ENCODE measurements at regions not wholly inside any gene's neighbourhood (a gene's known extent, or its start where the extent isn't known, plus 50 kb on each side); places are given as distances from the start of the nearest gene placed in this dataset.
"Not testable (repeated sequence)": the region's sequence is repeated elsewhere in the genome, so short reads cannot be mapped to it uniquely, and the experiment has no call there.

DNA sequence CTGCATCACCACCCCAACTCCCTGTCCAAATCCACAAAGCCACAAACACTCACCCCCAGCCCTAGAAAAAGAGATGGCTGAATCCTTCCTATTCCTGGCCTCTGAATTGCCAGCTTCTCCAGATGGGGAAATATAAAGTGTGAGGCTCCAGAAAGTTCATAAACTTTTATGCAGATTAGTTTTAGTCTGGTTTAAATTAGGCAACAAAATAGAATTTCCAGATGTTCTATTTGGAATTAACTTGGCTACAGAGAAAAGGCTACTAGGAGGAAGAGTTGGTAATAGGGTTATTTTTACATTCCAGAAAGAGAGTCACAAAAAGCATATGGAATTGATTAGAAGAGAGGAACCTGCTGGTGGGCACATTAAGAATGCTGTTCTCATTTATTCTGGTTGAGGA is 56.0 kb downstream of the EN1 start:
- DNase-seq: no peak

DNA sequence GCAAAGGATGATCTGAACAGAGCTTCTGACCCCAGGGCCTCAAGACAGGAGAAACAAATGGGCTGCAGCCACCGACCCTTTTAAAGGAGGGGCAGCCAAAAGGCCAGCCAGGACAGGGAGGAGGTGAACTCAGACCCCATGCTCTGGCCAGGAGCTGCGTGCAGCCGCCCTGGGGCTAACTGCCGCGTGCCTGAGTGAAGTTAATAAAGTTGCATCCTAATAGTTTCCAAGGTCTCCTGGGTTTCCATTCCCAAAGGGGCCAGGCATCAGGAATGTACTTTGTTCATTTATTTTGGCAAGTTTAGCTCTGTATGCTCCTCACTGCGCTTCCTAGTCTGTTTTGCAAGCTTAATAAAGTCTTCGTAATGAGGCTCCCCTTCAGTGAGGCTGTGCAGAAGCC is 60.7 kb downstream of the EN1 start:
- no peak for DNase-seq

DNA sequence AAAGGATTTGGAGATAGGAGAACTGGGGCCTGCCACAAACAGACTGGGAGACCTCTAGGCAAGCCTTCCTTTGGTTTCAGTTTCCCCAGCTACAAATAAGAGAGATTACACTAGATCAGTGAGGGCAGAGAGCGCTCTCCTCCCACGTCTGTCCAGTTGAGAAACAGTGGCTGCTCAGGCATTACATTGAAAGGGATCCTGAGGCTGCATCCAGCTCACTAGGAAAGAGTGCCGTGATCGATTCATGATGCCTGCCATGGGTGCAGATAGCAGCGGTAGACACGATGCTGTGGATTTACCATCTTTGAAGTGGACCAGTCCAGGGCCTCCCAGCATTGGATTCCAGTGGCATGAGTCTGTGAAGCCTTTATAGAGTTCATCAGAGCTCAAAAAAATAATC is 62.6 kb downstream of the EN1 start:
- DNase-seq: no peak

DNA sequence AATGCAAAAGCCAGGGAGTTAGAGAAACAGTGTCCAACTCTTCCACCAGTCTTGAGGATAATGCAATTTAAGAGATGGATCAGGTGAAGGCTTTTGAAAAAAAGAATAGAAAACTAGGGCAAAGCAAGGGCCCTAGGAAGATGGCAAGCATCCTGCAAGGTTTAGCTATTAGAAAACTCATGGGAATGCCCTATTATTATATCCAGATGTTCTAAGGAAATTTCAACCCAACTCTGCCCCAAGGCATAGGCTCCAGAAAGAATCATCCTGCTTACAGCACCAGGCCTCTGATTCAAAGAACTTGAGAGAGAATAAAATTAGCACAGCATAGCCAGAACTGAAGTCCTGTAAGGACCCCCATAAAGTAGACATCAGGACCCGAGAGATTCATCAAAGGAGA is 68.1 kb downstream of the EN1 start:
- DNase-seq: no peak

DNA sequence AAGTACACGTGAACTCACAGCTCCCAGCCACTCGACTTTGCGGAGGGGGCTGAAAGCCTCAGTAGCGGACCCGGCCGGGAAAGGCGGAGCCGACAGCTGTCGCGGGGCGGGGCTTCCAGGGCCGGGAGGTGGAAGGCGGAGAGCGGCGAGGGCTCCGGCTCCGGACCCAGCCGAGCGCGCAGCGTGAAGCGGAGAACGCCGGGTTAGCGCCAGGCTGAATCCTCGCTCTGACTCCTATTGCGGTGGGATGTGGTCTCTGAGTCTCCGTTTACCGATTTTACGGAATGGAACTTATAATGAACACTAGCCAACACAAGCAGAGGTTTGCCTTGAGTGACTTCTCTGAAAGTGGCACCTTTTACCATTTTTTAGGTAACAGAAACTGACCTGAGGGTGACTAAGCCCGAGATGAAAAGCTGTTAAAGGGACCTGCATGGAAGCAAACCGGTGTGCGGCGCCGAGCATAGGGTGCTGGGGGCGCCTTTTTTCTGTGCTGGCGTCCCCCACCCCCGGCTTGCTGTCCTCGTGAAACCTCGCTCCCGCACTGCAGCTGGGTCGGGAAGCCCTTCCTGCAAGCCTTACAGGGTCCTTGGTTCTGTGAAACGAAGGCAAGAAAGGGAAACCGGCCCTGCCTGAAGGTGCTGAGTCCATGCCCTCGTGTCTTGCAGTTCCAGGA is 72.9 kb downstream of the EN1 start:
- DNase-seq: peak; percentile 17

DNA sequence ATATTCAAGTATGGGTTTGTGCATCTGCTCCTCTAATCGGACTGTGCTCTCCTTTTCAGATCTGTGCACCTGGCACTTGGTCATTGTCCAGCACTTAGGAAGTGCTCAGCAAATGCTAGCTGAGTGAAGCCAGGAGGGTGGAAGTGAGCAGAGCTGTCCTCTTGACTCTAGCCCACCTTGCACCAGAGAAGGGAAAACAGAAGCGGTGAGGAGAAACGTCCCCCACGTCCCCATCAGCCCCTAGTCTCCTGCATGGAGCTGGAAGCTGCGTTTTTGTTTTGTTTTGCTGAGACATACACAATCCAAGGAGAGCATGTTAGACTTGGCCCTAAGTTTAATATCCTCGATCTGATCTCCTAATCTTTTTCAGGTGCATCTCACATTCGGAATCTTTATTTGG is 73.6 kb downstream of the EN1 start:
- no peak for DNase-seq

DNA sequence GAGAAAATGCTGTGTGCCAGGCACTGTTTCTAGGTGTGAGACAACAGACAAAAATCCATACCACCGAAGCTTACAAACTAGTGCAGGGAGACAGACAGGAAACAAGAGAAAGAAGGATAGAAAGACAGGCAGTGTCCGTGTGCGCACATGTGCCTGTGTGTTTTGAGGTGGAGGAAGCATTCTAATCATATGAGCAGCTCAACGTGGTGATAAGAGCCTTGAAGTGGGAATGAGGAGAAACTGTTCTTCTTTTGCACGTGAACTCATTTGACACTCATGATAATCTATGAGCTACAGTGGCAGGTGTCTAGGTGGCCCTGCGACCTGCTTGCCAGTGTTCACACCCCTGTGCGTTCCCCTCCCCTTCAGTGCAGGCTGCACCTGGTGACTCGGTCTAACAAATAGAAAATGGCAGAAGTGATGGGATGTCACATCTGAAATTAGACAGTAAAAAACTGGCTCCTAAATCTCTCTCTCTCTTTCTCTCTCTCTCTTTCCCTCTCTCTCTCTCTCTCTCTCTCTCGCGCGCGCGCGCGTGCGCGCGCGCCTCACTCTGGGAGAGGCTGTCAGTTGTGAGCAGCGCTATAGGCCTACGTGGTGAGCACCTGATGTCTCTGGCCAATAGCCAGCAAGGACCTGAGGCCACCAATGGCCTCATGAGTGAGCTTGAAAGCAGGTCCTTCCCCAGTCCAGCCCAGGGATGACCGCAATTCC is 74.8 kb downstream of the EN1 start:
- DNase-seq: no peak

DNA sequence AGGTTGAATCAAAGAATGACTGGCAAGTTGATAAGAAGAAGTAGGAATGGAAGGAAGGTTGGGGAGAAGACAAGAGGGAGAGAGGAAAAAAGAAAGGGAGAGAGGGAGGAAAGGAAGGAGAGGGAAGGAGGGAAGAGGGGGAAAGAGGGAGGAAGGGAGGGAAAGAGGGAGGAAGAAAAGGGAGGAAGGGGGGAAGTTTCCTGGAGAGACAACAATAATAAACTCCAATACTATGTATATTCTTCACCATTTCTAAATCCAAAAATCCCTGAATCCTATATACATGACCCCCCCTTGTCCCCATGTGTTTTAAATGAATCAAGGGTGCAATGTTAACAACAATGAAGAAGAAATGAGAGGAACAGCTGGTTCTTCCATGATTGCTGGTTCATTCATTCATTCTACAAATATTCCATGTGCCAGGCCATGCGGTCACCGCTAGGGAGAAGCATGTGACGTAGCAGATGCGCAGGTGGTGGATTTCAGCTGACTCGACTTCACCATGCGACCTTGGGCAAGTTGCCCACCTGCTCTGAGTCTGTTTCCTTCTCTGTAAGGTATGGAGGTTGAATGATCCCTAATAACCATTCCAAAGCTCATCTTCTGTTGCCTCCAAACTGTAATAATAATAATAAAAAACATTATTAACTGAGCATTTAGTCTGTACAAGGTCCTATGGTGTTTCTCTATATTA is 77.6 kb downstream of the EN1 start:
- DNase-seq: no peak

DNA sequence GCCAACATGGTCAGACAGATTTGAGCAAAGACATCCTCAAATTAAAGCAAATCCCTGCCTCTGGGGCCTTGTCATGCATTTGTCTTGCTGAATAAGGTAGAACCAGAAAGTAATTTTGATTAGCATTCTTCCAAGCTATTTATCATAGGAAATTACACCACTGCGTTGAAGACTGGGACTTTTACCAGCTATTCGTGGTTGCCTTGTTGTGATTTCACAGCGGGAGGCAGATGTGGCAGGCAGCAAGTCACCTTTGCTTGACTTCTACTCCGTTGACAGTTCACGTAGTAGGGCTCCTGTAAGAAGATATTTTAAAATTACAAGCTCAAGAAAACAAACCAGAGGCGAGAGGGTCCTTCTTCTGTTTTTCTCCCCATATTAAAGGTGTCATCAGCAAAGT is 80.6 kb downstream of the EN1 start:
- no peak for DNase-seq

DNA sequence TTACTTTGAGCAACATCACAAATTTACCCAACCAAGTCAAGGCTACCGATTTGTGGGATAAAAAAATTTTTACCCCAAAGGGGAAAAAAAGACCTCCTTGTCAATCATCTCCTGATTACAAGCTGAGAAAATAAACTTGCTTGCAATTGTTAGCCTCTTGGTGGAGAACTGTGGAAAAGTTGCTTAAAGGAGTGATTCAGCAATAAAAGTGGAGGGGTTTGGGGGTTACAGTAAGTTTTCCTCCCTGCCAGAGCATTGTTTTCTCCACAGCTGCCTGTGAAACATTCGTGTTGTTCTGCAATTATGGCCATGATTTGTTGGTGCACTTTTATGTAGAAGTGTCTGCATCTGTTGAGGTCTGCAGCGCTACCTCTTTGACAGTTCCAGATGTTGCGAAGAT is 82.6 kb downstream of the EN1 start:
- DNase-seq: no peak

DNA sequence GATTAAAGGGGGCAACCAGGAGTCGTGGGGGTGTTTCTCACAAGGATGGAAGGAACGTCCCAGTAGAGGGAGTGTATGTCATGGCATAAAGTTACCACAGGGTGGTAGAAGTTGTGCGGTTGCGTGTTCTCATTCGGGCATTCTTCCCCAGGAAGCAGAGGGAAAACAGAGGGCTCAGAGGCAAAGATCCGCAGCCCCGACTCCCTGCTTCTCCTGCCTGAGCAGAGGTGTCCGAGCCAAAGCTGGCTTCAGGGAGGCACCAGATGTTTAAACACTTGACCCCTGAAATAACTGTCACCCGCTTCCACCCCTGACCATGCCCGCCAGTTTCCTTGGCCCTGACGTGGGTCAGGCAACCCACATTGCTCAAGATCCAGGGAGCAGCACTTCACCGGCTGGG is 83.7 kb downstream of the EN1 start:
- no peak for DNase-seq

DNA sequence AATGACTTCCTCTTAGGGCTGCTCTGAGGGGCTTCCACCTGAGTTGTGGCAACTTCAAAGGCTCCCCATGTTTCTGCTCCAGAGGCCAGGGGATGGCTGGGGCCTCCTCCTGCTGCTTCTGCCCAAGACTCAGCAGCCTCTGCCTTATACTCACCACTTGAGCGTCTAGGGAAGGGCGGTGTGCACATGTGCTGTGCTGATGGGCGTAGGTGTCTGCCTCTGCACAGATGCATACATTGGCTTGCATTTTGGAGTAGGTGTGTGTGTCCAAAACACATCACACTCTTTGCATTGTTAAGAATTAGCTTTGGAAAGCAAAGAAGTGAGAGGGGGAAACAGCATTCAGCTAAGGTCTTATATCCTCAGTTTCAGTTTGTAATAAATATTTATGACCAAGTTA is 85.2 kb downstream of the EN1 start:
- no peak for DNase-seq

DNA sequence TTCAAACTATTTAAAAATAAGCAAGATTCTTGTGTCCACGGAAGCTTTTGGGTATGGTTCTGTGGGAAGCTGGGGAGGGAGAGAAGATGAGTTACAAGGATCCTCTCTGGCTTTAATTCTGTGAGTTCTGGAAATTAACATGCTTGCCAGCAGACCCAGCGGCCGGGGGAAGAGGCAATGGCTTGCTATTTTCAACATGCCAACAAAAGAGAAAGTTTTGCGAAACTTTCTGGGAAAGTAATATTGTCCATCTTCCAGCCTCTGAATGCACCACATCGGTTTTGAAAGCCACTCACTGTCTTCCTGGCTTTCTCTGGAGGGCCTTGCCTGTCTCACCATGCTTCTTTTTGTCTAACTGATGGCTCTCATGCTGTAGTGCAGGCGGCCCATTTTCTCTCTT is 85.7 kb downstream of the EN1 start:
- no peak for DNase-seq

DNA sequence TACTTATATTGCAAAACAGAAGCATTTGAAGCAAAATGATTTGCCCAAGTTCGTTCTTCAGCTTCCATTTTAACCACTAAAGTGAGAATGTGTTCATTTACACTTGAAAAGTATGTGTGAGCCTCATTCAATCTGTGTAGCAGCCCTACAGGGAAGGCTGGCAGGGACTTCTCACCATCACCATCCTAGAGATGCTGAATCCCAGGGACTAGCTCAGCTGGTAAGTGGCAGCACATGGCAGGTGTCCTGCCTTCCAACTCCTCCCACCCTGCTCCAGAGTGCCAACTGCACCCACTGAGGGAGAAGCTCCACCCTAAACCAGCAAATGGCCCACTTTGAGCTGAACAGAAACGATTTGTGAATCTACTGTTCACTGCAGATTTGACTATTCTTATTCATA is 91.5 kb downstream of the EN1 start:
- no peak for DNase-seq

DNA sequence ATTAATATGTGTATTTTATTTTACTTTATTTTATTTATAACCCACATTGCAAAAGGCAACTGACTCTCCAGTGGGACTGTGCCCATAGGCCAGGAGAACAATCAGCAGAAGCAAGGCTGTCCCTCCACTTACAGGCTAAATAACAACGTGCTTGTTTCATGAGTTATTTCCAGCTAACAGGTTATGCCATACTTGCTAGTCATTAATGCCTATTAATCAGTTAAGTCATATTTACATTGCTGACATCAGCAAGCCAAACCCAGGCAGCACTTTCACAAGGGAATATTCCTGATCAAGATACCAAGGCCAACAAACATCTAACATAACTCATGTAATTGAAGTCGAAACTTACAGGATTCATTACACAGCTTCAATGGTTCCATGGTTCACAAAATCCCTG is 92.1 kb downstream of the EN1 start:
- no peak for DNase-seq

DNA sequence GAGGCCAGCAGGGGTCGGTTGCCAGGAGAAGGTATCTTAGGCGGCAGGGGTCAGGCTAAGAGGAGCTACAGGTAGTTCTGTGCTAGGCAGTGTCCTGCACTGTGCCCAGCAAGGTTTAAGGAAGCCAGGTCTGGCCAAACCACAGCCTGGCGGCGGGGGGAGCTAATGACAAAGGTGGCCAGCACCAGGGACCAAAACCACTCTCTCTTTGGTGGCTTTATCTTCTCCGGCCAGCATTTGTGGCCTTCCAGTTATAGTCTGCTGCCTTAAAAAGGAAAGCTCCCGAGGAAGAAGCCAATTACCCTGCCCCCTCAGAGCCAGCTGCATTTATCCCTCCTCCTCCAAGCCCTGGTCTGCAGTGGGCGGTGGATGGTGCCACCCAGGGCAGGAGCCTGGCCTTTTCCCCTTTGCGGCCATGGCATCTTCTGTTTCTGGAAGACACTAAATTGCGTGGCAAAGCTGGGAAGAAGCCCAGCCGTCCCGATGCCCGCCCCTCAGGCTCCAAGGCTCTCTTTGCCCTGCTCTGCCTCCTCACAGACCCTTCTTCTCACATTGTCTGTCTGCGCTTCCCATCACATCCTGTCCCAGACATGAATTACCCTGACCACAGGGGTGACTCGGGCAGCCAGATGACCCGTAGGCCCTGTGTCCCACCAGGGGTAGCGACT is 94.6 kb downstream of the EN1 start:
- DNase-seq: no peak

DNA sequence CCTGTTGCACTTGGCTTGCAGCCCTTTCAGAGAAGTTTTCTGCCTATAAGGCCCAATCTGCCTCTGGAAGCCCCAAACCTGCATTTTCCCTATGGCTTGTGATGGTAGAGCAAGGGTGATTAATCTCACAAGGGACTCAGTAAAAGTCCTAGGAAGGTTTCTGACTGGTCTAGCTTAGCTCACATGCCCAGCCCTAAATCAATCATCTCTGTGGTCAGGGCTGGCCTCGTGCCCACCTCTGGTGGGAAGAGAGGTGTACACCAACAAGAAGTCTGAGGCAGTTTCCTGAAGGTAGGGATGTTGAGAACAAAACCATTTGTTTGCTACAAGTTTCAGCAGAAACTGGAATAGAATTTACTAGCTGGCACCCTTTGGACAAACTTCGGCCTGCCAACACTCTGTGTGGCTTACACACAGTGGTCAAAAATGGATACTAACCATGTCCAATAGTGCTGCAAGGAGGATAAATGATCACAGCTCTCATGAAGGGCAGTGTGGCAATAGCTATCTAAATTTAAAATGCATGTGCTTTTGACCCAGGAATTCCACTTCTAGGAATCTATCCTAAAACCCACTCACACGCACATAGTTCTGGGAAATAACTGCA is 96.4 kb downstream of the EN1 start:
- DNase-seq: no peak

DNA sequence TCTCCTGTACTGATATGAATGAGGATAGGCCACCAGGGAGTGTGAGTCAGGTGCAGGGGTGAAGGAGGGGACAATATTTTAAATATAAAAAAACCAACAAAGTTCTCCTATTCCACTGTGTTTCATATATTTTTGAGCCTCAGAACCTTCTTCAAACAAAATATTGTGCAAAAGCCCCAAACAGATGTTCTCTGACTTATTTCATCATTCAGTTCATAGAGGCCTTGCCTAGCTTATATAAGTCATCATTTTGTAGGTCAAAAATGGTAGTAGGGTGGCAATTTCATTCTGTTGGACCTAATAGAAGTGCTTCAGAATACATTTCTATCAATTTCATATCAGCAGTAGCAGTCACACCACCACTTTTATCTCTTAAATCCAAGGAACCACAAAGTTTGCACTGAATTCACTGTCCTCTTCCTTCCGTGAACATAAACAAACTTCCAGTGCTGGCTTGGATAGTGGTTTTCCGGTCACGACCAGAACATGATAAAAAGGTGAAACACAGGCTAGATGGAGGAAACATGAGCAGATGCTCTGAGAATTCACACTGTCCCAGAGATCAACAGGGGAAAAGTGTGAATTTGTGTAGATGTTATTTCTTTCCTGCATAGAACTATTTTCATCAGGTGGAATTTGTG is 99.1 kb downstream of the EN1 start:
- DNase-seq: no peak

DNA sequence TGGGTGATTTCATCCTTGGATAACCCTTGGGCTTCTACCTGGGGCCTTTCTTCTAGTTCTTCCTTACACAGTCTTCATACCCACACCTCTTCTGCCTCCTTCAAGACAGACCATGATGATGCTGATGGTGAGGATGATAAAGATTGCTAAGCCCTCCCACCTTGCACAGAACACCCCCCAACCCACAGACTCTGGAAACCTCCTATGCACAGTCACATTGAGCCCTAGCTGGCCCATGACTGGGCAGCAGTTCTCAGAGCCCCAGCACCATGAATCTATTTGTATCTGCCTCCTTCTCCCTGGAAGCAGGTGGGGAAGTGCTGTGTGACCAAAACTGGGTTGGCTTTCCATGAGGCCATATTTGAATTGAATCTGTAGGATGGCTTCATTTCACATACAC is 99.8 kb downstream of the EN1 start:
- DNase-seq: no peak

DNA sequence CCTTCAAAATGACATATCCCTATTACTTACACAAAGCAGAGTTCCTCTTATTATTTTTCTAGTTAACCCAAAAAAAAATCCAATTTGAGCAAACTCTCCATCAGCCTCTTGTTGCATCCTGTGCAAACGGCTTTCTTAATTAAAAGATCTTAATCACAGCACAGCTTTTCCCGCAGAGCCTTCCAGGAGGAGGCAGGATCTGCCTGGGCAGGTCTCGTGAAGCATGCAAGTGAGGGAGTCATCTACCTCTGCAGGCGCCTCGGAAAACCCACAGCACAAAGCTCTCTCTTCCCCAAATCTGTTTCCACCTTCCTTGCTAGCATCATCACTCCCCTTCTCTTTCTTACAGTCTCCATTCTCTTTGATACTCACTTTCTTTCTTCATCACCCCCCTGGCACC is 100.4 kb downstream of the EN1 start:
- no peak for DNase-seq

DNA sequence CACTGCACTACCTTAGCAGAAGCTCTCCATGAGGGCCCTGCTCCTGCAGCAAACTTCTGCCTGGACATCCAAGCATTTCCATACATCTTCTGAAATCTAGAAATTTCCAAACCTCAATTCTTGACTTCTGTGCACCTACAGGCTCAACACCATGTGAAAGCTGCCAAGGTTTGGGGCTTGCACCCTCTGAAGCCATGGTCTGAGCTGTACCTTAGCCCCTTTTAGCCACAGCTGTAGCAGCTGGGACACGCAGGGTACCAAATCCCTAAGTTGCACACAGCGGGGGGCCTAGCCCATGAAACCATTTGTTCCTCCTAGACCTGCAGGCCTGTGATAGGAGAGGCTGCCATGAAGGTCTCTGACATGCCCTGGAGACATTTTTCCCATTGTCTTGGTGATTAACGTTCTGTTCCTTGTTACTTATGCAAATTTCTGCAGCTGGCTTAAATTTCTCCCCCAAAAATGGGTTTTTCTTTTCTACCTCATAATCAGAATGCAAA is 102.7 kb downstream of the EN1 start:
- DNase-seq: not testable (repeated sequence)

DNA sequence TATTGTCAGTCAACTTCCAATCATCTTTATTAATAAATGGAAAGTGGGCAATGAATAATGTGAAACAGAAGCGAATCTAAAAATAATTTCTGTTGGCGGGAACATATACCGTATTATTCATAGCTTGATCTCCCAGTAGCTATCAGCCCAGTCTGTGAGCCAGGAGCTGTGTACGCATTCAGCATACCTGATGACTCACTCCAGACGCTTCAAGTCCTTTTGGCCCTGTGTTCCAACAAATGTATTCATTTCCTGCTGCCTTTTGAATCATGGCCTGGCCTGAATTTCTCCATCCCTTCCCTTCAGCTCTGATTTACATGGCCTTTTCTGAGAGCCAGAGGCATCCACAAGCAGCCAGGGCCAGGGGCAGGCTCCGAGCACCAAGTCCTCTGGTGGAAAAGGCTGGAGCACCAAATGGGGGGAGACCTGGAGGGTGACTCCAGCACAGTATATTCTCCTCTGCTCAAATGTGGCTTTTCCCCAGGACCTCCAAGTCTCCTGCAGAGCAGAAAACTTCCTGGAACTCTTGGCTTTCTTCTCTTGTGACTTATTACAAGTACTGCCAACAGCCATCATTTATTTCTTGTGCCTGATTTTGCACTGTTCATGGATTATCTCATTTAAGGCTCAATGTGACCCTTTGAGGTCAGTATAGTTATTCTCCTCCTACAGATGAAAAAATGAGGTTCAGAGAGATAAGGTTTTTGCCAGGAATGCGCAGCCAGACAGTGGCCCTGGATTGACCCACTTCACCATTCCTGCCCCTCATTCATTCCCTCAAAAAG is 108.7 kb downstream of the EN1 start:
- DNase-seq: no peak
